T-helper 17 cell (primary cell): ENCODE measurements at regions not wholly inside any gene's neighbourhood (a gene's known extent, or its start where the extent isn't known, plus 50 kb on each side); places are given as distances from the start of the nearest gene placed in this dataset.

ENCODE experiments used
- ATAC-seq: fragments of 150-1000 bp; cut with Tn5 transposase; 2 replicates; pipeline ENCODE4 v1.10.0; 2021; ENCODE audit warnings: mild to moderate bottlenecking, moderate library complexity
- DNase-seq, 3 donors: peaks; one replicate each; pipeline versions ENCODE4 v3.0.0 to v3.0.0-alpha.2; 2020 to 2021
- H3K9me3 ChIP-seq: one replicate; pipeline ENCODE4 v1.7.0; 2013; ENCODE audit warnings: low read length, mild to moderate bottlenecking; ENCODE audit not compliant: control insufficient read depth, poor library complexity, severe bottlenecking
- H3K27ac Mint-ChIP-seq: one replicate; pipeline ENCODE4 v1.8.0; 2022; ENCODE audit warnings: mild to moderate bottlenecking, moderate library complexity, mixed read lengths
- H3K27me3 Mint-ChIP-seq: one replicate; pipeline ENCODE4 v1.8.0; 2022; ENCODE audit warnings: mixed read lengths
- H3K36me3 Mint-ChIP-seq: one replicate; pipeline ENCODE4 v1.8.0; 2022; ENCODE audit warnings: low read depth, mixed read lengths
- H3K4me1 Mint-ChIP-seq: one replicate; pipeline ENCODE4 v1.8.0; 2022; ENCODE audit warnings: mild to moderate bottlenecking, mixed read lengths
- H3K4me3 Mint-ChIP-seq: one replicate; pipeline ENCODE4 v1.8.0; 2022; ENCODE audit warnings: mild to moderate bottlenecking, moderate library complexity, mixed read lengths

DNA sequence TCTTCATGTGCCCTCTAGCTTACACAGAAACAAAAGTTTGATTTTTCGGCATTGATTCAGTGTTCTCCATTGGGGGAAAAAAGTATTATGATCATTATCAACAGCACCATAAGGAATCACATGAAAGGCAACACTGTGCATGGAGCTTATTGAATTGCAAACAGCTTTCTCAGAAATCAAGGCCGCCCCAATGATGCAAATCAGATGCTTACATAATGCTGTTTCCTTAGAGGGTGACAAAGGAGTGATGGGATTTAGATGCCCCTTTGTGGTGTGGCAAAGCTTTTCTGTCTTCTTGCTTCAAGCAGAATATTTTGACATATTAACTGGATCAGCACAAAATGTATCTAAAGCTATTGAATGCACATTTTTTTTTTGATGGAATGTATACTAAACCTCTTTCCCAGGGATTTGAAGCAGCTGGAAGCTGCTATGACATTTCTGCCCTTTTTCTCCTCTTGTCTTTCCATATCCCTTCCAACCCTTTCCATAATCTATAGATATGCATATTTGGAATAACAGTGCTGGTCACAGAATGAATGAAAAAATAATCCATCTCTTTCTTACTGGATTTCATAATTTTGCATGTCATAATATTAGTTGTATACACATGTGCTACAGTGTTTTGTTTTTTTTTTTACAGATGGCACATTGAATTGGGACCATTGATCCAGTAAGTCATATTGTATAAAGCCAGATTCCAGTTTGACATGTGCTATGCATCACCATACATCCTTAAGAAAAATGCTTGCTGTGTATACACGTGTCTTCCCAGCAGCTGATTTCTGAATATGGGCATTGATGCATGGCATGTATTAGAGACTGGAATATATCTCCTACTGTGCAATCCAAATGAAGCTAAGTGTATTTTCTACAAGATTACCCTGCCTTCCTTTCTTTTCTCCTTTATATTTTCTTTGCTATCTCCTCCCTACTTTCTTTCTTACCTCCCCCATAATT lies 259.7 kb upstream of the DCN start:
- peaks cover 2% of the 10 kb centered on the region for H3K36me3 Mint-ChIP-seq
- no peak for ATAC-seq
- no peak for DNase-seq
- peaks cover 3% of the 10 kb centered on the region for H3K4me1 Mint-ChIP-seq
- H3K27me3 Mint-ChIP-seq, result peaks cover 14% of the 10 kb centered on the region
- H3K4me3 Mint-ChIP-seq, result no peak overlapping the region
- H3K27ac Mint-ChIP-seq, result no peak overlapping the region
- no peaks in the 10 kb centered on the region for H3K9me3 ChIP-seq

DNA sequence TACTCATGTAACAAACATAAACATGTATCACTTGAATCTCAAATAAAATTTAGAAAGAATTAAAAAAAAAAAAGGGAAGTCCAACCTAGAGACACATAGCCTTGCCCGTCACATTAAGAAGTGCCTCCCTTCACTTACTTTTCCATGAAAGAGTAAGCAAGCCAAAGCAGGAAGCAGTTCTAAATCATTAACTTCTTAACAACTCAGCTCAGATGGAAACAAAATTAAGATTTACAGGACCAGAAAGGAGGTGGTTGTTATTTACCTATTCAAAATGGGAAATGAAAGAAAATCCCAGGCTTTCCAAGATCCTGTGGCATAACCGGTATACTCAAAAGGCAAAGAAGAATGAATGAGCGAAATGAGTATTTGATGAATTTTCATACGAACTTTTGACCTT lies 258.6 kb upstream of the DCN start:
- Mint-ChIP-seq H3K27ac (no peak overlapping the region), H3K36me3 (peaks cover 2% of the 10 kb centered on the region), H3K27me3 (peaks cover 14% of the 10 kb centered on the region), H3K4me3 (no peak overlapping the region), H3K4me1 (peaks cover 3% of the 10 kb centered on the region)
- H3K9me3 ChIP-seq, result no peaks in the 10 kb centered on the region
- DNase-seq (no peak), ATAC-seq (no peak)

DNA sequence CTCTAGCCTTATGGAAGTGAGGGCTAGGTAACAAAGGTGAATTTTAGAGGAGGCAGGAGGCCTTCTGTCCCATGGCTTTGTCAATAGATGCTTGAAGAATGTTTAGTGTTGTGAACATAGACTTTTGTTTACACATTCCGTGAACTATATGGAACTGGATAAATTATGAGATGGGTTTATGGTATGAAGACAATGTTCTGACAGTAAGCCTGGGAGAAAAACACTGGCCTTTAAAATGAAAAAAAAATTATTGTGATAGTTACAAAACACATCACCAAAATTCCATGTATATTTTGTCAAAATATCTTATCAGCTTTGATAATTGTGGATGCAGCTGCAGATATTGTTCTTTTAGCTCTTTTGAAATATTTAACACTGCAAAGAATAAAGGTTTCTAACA lies 251.5 kb upstream of the DCN start:
- H3K9me3 ChIP-seq, result no peaks in the 10 kb centered on the region
- Mint-ChIP-seq H3K36me3 (no peaks in the 10 kb centered on the region), H3K27me3 (peaks cover 8% of the 10 kb centered on the region), H3K4me1 (peaks cover 6% of the 10 kb centered on the region), H3K4me3 (no peak overlapping the region), H3K27ac (no peak overlapping the region)
- DNase-seq (no peak), ATAC-seq (no peak)

DNA sequence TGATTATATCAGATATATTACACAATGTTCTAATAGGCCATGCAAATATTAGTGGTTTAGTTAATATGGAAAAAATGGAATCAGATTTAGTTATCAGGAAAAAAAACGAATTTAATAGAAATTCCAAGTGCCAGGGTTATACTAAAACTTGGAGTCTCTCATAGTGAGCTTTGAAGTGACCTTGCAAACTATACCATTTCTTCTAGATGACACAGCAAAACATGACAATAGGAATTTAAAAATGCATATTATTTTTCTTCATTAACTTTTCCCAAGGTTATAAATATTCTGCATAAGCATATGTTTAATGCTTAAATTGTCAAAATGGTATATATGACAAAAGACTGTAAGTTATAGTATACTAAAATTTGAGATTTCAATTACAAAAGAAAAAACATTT lies 250.1 kb upstream of the DCN start:
- H3K9me3 ChIP-seq, result no peaks in the 10 kb centered on the region
- Mint-ChIP-seq H3K36me3 (no peaks in the 10 kb centered on the region), H3K4me3 (no peak overlapping the region), H3K27me3 (no peaks in the 10 kb centered on the region), H3K4me1 (peaks cover 3% of the 10 kb centered on the region), H3K27ac (no peak overlapping the region)
- DNase-seq (no peak), ATAC-seq (no peak)

DNA sequence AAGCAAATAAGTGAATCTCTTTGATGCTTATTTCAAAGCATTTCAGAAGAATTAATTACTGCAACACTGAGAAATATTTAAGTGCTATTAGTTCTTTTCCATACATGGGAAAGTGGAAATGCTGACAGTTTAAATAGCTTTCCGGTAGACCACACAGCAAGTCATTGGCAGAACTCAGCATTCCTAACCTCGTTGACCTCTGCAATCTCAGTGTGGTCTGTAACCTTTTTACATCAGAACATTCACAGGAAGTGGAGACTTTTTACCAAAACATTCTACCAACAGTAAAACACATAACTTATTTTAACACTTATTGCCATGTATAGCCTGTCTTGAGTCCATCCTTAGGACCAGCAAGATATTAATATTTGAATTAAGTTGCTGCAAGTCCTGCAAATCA lies 249.5 kb upstream of the DCN start:
- Mint-ChIP-seq H3K4me3 (no peak overlapping the region), H3K27me3 (no peaks in the 10 kb centered on the region), H3K36me3 (no peaks in the 10 kb centered on the region), H3K4me1 (peaks cover 3% of the 10 kb centered on the region), H3K27ac (no peak overlapping the region)
- H3K9me3 ChIP-seq, result no peaks in the 10 kb centered on the region
- DNase-seq, result no peak
- ATAC-seq, result no peak

DNA sequence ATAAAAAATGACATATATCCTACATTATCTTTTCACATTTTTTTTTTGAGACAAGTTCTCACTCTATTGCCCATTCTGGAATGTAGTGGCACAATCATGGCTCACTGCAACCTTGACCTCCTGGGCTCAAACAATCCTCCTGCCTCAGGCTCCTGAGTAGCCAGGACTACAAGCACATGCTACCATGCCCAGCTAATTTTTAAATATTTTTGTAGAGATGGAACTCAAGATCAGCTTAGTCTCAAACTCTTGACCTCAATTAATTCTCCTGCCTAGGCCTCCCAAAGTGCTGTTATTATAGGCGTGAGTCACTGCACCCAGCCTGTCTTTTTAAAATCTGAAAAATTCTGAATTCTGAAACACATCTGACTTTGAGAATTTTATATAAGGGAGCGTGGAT lies 241.9 kb upstream of the DCN start:
- no peak overlapping the region for H3K27ac Mint-ChIP-seq
- DNase-seq, result no peak
- no peak for ATAC-seq
- no peaks in the 10 kb centered on the region for H3K9me3 ChIP-seq
- no peak overlapping the region for H3K4me3 Mint-ChIP-seq
- no peaks in the 10 kb centered on the region for H3K4me1 Mint-ChIP-seq
- H3K36me3 Mint-ChIP-seq, result no peaks in the 10 kb centered on the region
- peaks cover 15% of the 10 kb centered on the region for H3K27me3 Mint-ChIP-seq

DNA sequence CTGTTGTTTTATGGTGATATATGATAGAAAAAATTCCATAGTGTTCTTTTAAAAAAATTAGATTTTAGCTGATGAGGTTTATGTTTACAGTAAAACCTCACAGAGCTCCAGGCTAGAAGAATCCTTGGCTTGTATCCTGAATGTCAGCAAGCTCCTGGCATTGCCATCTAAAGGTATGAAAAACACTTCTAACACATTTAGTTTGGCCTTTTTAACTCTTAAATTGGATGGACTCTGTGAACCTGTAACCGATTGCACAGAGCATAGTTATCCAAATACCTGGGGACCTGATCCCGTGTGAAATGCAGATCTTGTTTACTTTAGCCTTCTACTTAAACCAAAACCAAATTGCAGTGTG lies 241.1 kb upstream of the DCN start:
- ATAC-seq (no peak), DNase-seq (no peak)
- Mint-ChIP-seq H3K36me3 (no peaks in the 10 kb centered on the region), H3K4me1 (no peaks in the 10 kb centered on the region), H3K4me3 (no peak overlapping the region), H3K27me3 (peaks cover 15% of the 10 kb centered on the region), H3K27ac (no peak overlapping the region)
- H3K9me3 ChIP-seq, result no peaks in the 10 kb centered on the region

DNA sequence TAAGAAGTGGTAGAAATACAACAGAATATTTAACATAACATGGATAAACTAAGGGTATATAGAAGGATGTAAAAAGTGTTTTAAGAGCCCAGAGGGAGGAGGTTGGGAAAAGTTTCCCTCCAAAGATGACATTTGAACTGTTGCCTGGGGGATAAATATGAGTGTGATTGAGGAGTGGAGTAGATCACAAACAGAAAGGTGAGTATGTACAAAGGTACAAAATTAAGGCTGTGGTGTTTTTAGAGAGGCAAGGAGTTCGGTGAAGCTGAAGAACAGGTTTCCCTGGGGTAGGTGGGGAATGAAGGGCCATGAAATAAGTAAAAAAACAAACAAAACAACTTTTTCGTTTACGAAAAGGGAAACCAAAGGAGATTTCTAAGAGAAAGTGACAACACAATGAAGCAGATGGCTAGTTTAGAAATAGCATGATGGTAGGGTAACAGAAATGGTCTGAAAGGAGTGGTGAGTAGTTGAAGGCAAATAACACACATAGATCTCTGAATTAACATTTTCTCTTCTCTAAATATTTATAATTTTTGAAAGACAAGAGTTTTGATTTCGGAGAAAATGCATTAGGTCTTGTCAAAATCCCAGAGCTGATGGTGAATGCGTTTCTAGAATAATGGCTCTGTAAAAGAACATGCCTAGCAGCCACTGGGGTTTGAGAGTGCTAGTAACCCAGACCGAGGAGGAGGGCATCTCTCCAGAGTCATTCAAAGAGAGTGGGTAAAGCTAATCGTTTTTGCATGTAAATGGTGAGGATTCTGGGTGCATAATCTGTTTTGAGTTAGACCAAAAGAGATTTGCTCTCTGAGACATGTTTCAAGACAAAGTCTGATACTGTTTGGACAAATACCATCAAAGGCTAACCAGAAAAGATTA lies 240.4 kb upstream of the DCN start:
- peaks cover 15% of the 10 kb centered on the region for H3K27me3 Mint-ChIP-seq

DNA sequence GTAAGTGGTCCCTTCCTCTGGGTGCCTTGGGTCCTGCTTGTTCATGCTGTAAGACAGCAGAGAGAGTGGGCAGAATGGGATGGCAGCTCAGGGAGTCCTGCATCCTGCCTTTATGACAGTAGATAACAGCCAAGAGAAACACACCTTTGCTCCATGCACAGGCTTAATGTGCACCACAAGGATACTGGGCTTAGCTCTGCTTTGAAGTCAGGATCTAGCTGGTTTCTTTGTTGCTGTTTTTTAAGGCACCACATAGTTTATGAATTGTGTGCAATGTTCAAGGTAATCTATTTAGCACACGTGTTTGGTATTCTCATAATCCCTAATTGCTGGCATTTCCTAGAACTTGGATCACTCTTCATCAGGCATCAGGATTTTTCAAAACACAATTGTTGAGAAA lies 239.5 kb upstream of the DCN start:
- Mint-ChIP-seq H3K27me3 (peaks cover 22% of the 10 kb centered on the region), H3K4me1 (no peaks in the 10 kb centered on the region), H3K27ac (no peak overlapping the region), H3K36me3 (no peaks in the 10 kb centered on the region), H3K4me3 (no peak overlapping the region)
- H3K9me3 ChIP-seq, result no peaks in the 10 kb centered on the region
- ATAC-seq, result no peak
- no peak for DNase-seq

More for the DNA sequence above, 240.4 kb upstream of the DCN start:
- Mint-ChIP-seq H3K27ac (no peak overlapping the region), H3K36me3 (no peaks in the 10 kb centered on the region), H3K4me1 (no peaks in the 10 kb centered on the region), H3K4me3 (no peak overlapping the region)
- ATAC-seq (no peak), DNase-seq (no peak)
- H3K9me3 ChIP-seq, result no peaks in the 10 kb centered on the region

DNA sequence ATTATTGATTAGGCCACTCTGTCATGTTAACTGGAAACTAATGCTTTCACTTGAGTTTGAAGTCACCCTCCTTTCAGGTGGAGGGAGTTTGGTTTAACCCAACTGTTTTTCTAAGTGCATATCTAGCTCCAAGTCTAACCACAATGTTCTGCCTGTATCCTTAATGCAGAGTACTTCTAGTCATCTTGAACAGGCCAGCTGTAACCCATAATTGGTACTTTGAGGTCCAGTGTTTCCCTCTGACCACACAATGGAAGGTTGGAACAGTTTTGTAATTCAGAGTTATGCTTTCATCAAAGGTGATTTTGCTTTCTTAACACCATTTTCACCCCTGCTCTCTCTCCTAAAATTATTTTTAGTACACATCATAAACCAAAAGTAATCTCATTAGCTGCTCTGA lies 237.2 kb upstream of the DCN start:
- no peaks in the 10 kb centered on the region for H3K9me3 ChIP-seq
- H3K27ac Mint-ChIP-seq, result no peak overlapping the region
- no peak overlapping the region for H3K4me3 Mint-ChIP-seq
- ATAC-seq (no peak), DNase-seq (no peak)
- no peaks in the 10 kb centered on the region for H3K36me3 Mint-ChIP-seq
- no peaks in the 10 kb centered on the region for H3K4me1 Mint-ChIP-seq
- H3K27me3 Mint-ChIP-seq, result peaks cover 22% of the 10 kb centered on the region

DNA sequence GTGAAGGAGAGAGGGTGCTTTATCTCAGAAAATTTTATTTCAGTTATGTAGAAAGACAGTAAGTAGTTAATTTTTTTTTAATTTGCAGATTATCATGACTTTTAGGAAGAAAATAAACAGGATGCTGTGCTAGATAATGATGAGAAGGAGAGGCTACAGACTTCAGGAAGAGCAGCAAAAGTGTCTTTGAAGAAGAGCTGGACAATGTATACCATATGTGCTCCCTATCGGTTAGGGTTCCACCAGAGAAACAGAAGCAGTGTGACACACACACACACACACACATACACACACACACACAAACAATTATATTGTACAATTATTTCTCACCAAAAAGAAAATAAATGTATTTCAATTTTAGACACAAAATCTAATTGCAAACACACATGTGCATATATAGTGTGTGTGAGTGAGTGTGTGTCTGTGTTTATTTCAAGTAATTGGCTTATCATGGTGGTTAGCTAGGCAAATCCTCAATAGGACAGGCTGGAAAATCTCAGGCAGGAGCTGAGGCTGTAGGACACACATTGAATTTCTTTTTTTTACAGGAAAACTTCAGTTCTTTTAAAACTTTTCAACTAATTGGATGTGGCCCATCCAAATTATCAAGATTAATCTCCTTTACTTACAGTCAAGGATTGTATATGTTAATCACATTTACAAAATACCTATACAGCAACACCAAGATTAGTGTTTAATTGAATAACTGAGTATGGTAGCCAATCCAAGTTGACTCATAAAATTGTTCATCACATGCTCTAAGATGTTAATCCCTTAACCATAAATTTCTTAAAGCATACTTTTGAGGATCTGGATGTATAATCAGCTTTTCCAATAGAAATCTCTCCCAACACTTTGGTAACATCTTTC lies 235.8 kb upstream of the DCN start:
- H3K9me3 ChIP-seq, result no peaks in the 10 kb centered on the region
- H3K4me3 Mint-ChIP-seq, result no peak overlapping the region
- H3K4me1 Mint-ChIP-seq, result no peaks in the 10 kb centered on the region
- H3K27ac Mint-ChIP-seq, result no peak overlapping the region
- peaks cover 17% of the 10 kb centered on the region for H3K27me3 Mint-ChIP-seq
- ATAC-seq (no peak), DNase-seq (no peak)
- no peaks in the 10 kb centered on the region for H3K36me3 Mint-ChIP-seq

DNA sequence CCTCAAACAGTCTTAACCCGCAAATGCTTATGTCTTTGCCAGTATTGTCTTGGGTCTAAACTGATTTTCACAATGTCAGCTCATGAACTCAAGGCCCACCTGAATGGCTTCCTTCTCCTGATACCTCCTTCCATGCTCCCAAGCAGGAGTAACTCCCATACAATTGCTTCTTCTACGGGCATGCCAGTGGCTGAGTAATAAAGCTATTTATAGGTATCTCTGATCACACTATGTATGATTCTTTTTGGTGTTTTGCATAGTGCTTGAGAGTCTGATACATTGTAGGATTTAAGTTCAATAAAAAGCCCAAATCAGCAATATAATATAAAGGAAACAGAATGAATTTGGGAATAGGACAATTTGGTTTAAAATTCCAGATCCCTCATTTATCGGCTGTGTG lies 235.0 kb upstream of the DCN start:
- H3K36me3 Mint-ChIP-seq, result no peaks in the 10 kb centered on the region
- H3K4me1 Mint-ChIP-seq, result no peaks in the 10 kb centered on the region
- no peak overlapping the region for H3K27ac Mint-ChIP-seq
- H3K27me3 Mint-ChIP-seq, result peaks cover 12% of the 10 kb centered on the region
- ATAC-seq (no peak), DNase-seq (no peak)
- H3K9me3 ChIP-seq, result no peaks in the 10 kb centered on the region
- no peak overlapping the region for H3K4me3 Mint-ChIP-seq

DNA sequence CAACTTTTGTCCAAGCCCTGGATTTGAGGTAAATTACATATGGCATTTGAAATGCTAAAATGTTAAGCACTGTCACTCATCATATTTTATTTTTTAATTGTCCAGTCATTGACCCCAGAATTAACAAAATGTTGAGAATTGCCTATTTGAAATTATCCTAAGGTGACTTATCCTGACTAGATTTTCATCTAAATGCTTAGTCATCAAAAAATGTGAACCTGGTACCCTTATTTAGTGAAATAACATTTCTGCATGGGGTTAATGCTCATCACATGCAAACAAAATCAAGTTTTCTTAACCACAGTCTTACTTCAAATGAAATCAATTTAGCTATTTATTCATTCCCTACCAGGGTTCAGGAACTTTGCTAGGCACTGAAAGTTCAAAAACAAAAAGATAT lies 232.0 kb upstream of the DCN start:
- Mint-ChIP-seq H3K27me3 (peaks cover 7% of the 10 kb centered on the region), H3K36me3 (no peaks in the 10 kb centered on the region)
- ATAC-seq, result no peak

More for the DNA sequence above, 232.0 kb upstream of the DCN start:
- Mint-ChIP-seq H3K4me1 (no peaks in the 10 kb centered on the region), H3K27ac (no peak overlapping the region), H3K4me3 (no peak overlapping the region)
- no peak for DNase-seq
- no peaks in the 10 kb centered on the region for H3K9me3 ChIP-seq
